ENCODE measurements at regions not wholly inside any gene's neighbourhood (a gene's known extent, or its start where the extent isn't known, plus 50 kb on each side); places are given as distances from the start of the nearest gene placed in this dataset.

GRCh38 chr2:38217401-38218188 lies 141.6 kb upstream of the CYP1B1 start:
- Histone ChIP-seq H3K4me1 (ENCODE audit: insufficient read depth) (peaks cover 4% of the 10 kb centered on the region), H4K20me1 (ENCODE audit: insufficient read depth, poor library complexity, severe bottlenecking) (no peaks in the 10 kb centered on the region), H3K9me2 (replicated peaks; ENCODE audit: insufficient read depth) (no peaks in the 10 kb centered on the region), H3K79me2 (no peaks in the 10 kb centered on the region), H2AFZ (no peak overlapping the region), H3K4me3 (no peak overlapping the region), H3K27me3 (no peaks in the 10 kb centered on the region), H3K4me2 (no peak overlapping the region), H3K36me3 (replicated peaks; ENCODE audit: insufficient read depth, low read depth) (no peaks in the 10 kb centered on the region), H3K27ac (no peak overlapping the region), H3K9me3 (ENCODE audit: low read depth) (no peaks in the 10 kb centered on the region)
- 85% methylated on average over 6 of the region's 6 CpGs for WGBS (ENCODE audit: low lambda C conversion rate, missing lambda C conversion rate)
- no peak for DNase-seq (ENCODE audit: low spot score)
- no peak for TF ChIP-seq EZH2phosphoT487 (IDR thresholded peaks at IDR 0.05; ENCODE audit: low read depth, severe bottlenecking, unreplicated experiment)
- TF ChIP-seq EZH2 (IDR thresholded peaks at IDR 0.05; ENCODE audit: borderline replicate concordance), result no peak
- no peak for TF ChIP-seq CTCF (IDR thresholded peaks at IDR 0.05; ENCODE audit: poor library complexity)

- Histone ChIP-seq H3K4me3 (no peak overlapping the region), H4K20me1 (ENCODE audit: insufficient read depth, poor library complexity, severe bottlenecking) (no peaks in the 10 kb centered on the region), H3K79me2 (no peaks in the 10 kb centered on the region), H3K36me3 (replicated peaks; ENCODE audit: insufficient read depth, low read depth) (no peaks in the 10 kb centered on the region), H3K9me3 (ENCODE audit: low read depth) (no peaks in the 10 kb centered on the region), H3K4me1 (ENCODE audit: insufficient read depth) (peaks cover 4% of the 10 kb centered on the region), H3K27ac (no peak overlapping the region), H3K27me3 (no peaks in the 10 kb centered on the region), H3K9me2 (replicated peaks; ENCODE audit: insufficient read depth) (no peaks in the 10 kb centered on the region), H3K4me2 (no peak overlapping the region), H2AFZ (no peak overlapping the region)
- no peak for DNase-seq (ENCODE audit: low spot score)
- TF ChIP-seq CTCF (IDR thresholded peaks at IDR 0.05; ENCODE audit: poor library complexity), result no peak
- TF ChIP-seq EZH2phosphoT487 (IDR thresholded peaks at IDR 0.05; ENCODE audit: low read depth, severe bottlenecking, unreplicated experiment), result no peak
- no peak for TF ChIP-seq EZH2 (IDR thresholded peaks at IDR 0.05; ENCODE audit: borderline replicate concordance)
Observed at GRCh38 chr2:38216886-38217285, 140.9 kb upstream of the CYP1B1 start.

DNA sequence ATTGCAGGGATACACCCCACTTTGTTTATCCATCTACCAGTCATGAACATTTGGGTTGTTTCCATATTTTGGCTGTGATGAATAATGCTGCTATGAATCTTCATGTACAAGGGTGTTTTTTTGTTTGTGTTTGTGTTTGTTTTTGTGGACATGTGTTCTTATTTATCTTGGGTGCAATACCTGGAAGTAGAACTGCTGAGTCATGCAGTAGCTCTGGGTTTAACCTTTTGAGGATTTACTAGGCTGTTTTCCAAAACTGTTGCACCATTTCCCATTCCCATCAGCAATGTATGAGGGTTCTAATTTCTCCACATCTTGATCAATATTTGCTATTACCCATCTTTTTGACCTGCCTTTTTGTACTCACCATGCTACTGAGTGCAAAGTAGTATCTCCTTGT lies 140.0 kb upstream of the CYP1B1 start:
- no peaks in the 10 kb centered on the region for H3K9me2 ChIP-seq (replicated peaks; ENCODE audit: insufficient read depth)
- no peaks in the 10 kb centered on the region for H4K20me1 ChIP-seq (ENCODE audit: insufficient read depth, poor library complexity, severe bottlenecking)
- no peaks in the 10 kb centered on the region for H3K9me3 ChIP-seq (ENCODE audit: low read depth)
- H3K4me1 ChIP-seq (ENCODE audit: insufficient read depth), result peaks cover 4% of the 10 kb centered on the region
- DNase-seq (ENCODE audit: low spot score), result no peak
- no peak overlapping the region for H3K27ac ChIP-seq
- no peaks in the 10 kb centered on the region for H3K79me2 ChIP-seq
- no peaks in the 10 kb centered on the region for H3K36me3 ChIP-seq (replicated peaks; ENCODE audit: insufficient read depth, low read depth)
- no peak overlapping the region for H2AFZ ChIP-seq
- H3K4me3 ChIP-seq, result no peak overlapping the region
- TF ChIP-seq EZH2 (IDR thresholded peaks at IDR 0.05; ENCODE audit: borderline replicate concordance), result no peak
- TF ChIP-seq EZH2phosphoT487 (IDR thresholded peaks at IDR 0.05; ENCODE audit: low read depth, severe bottlenecking, unreplicated experiment), result no peak
- no peak for TF ChIP-seq CTCF (IDR thresholded peaks at IDR 0.05; ENCODE audit: poor library complexity)
- H3K4me2 ChIP-seq, result no peak overlapping the region
- no peaks in the 10 kb centered on the region for H3K27me3 ChIP-seq
